ENCODE measurements at regions not wholly inside any gene's neighbourhood (a gene's known extent, or its start where the extent isn't known, plus 50 kb on each side); places are given as distances from the start of the nearest gene placed in this dataset.
"Not testable (repeated sequence)": the region's sequence is repeated elsewhere in the genome, so short reads cannot be mapped to it uniquely, and the experiment has no call there.

DNA sequence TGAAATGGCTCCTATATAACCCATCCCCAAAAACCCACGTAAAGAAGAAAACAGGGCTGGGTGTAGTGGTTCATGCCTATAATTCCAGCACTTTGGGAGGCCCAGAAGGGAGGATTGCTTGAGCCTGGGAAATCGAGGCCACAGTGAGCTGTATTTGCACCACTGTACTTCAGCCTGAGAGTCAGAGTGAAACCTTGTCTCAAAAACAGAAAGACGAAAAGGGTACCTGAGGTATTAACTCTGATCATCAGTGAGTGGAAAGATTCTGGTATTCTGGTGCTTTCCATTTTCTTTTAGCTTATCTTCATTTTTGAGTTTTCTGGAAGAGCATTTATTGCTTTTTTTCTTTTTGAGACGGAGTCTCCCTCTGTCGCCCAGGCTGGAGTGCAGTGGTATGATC is 110.6 kb upstream of the PRKX start:
- H4K20me1 ChIP-seq (ENCODE audit: insufficient read depth); H3K36me3 ChIP-seq (ENCODE audit: insufficient read depth); H3K4me3 ChIP-seq (IDR thresholded peaks at IDR 0.05; ENCODE audit: insufficient read depth, low read depth, low read length); H3K4me2 ChIP-seq; H3K27me3 ChIP-seq (ENCODE audit: insufficient read depth, low read depth); H2AFZ ChIP-seq (ENCODE audit: low read depth); H3K4me1 ChIP-seq (ENCODE audit: low read depth, poor library complexity, severe bottlenecking); H3K79me2 ChIP-seq (ENCODE audit: insufficient read depth, low read depth); H3K9ac ChIP-seq; H3K27ac ChIP-seq: not testable (repeated sequence)

- no peaks in the 10 kb centered on the region for H3K79me2 ChIP-seq (ENCODE audit: insufficient read depth, low read depth)
- no peak overlapping the region for H2AFZ ChIP-seq (ENCODE audit: low read depth)
- H3K4me1 ChIP-seq (ENCODE audit: low read depth, poor library complexity, severe bottlenecking), result no peaks in the 10 kb centered on the region
- no peak overlapping the region for H3K9ac ChIP-seq
- H3K36me3 ChIP-seq (ENCODE audit: insufficient read depth), result no peaks in the 10 kb centered on the region
- TF ChIP-seq, protein P1, sequence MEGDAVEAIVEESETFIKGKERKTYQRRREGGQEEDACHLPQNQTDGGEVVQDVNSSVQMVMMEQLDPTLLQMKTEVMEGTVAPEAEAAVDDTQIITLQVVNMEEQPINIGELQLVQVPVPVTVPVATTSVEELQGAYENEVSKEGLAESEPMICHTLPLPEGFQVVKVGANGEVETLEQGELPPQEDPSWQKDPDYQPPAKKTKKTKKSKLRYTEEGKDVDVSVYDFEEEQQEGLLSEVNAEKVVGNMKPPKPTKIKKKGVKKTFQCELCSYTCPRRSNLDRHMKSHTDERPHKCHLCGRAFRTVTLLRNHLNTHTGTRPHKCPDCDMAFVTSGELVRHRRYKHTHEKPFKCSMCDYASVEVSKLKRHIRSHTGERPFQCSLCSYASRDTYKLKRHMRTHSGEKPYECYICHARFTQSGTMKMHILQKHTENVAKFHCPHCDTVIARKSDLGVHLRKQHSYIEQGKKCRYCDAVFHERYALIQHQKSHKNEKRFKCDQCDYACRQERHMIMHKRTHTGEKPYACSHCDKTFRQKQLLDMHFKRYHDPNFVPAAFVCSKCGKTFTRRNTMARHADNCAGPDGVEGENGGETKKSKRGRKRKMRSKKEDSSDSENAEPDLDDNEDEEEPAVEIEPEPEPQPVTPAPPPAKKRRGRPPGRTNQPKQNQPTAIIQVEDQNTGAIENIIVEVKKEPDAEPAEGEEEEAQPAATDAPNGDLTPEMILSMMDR (conservative IDR thresholded peaks at IDR 0.05; ENCODE audit: low read depth, low read length), result no peak
- no peaks in the 10 kb centered on the region for H4K20me1 ChIP-seq (ENCODE audit: insufficient read depth)
- no peaks in the 10 kb centered on the region for H3K27me3 ChIP-seq (ENCODE audit: insufficient read depth, low read depth)
- H3K27ac ChIP-seq, result no peak overlapping the region
- H3K4me3 ChIP-seq (IDR thresholded peaks at IDR 0.05; ENCODE audit: insufficient read depth, low read depth, low read length), result no peak overlapping the region
- no peak overlapping the region for H3K4me2 ChIP-seq
These were observed 106.7 kb upstream of the PRKX start for GRCh38 chrX:3820167-3820566.

DNA sequence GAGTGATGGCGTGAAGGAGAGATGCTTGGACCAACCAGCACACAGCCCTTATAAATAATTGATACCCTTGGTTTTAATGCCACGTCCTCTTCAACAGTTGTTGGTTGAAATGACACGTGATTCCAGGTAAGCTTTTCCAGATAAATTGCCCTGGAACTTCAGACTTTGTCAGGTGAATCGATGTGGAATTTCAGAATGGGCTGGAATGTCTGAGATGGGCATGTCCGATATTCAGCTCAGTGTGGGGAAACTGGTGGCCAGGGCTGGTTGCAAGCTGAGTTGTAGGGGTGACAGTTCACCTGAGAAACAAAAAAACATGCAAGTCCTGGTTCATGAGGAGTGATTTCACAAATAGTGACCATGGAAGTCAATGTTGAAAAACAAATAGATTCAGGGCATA is 104.0 kb upstream of the PRKX start:
- H2AFZ ChIP-seq (ENCODE audit: low read depth); H3K27me3 ChIP-seq (ENCODE audit: insufficient read depth, low read depth); H3K4me1 ChIP-seq (ENCODE audit: low read depth, poor library complexity, severe bottlenecking); H3K4me3 ChIP-seq (IDR thresholded peaks at IDR 0.05; ENCODE audit: insufficient read depth, low read depth, low read length); H3K27ac ChIP-seq; H3K9ac ChIP-seq; H3K4me2 ChIP-seq; H3K79me2 ChIP-seq (ENCODE audit: insufficient read depth, low read depth); H4K20me1 ChIP-seq (ENCODE audit: insufficient read depth); H3K36me3 ChIP-seq (ENCODE audit: insufficient read depth): not testable (repeated sequence)

GRCh38 chrX:3815896-3816664 is 102.6 kb upstream of the PRKX start:
- H3K9ac ChIP-seq, result peak overlapping the region; percentile 76
- 0 out of 2 replicates have a peak overlapping the region, but pooled peaks have one; percentile 18 for H2AFZ ChIP-seq (ENCODE audit: low read depth)
- TF ChIP-seq, protein P1 (conservative IDR thresholded peaks at IDR 0.05; ENCODE audit: low read depth, low read length), result no peak
- no peaks in the 10 kb centered on the region for H3K79me2 ChIP-seq (ENCODE audit: insufficient read depth, low read depth)
- no peaks in the 10 kb centered on the region for H4K20me1 ChIP-seq (ENCODE audit: insufficient read depth)
- H3K36me3 ChIP-seq (ENCODE audit: insufficient read depth), result no peaks in the 10 kb centered on the region
- peak overlapping the region; percentile 89 for H3K27ac ChIP-seq
- H3K4me3 ChIP-seq (IDR thresholded peaks at IDR 0.05; ENCODE audit: insufficient read depth, low read depth, low read length), result no peak overlapping the region
- peak overlapping the region; percentile 57 for H3K4me2 ChIP-seq
- H3K27me3 ChIP-seq (ENCODE audit: insufficient read depth, low read depth), result no peaks in the 10 kb centered on the region
- H3K4me1 ChIP-seq (ENCODE audit: low read depth, poor library complexity, severe bottlenecking), result peaks cover 14% of the 10 kb centered on the region

GRCh38 chrX:3811331-3812311 is 98.2 kb upstream of the PRKX start:
- Histone ChIP-seq H3K9ac (no peak overlapping the region), H3K79me2 (ENCODE audit: insufficient read depth, low read depth) (no peaks in the 10 kb centered on the region), H4K20me1 (ENCODE audit: insufficient read depth) (no peaks in the 10 kb centered on the region), H3K27me3 (ENCODE audit: insufficient read depth, low read depth) (no peaks in the 10 kb centered on the region), H3K4me3 (IDR thresholded peaks at IDR 0.05; ENCODE audit: insufficient read depth, low read depth, low read length) (no peak overlapping the region), H3K4me1 (ENCODE audit: low read depth, poor library complexity, severe bottlenecking) (peaks cover 16% of the 10 kb centered on the region), H2AFZ (ENCODE audit: low read depth) (no peak overlapping the region), H3K4me2 (peak overlapping the region; percentile 51; the same call in 1 of the 2 replicates), H3K27ac (no peak overlapping the region), H3K36me3 (ENCODE audit: insufficient read depth) (no peaks in the 10 kb centered on the region)
- TF ChIP-seq, protein P1 (conservative IDR thresholded peaks at IDR 0.05; ENCODE audit: low read depth, low read length), result peak; percentile 45; the same call in 1 of the 2 replicates
